Fibroblast of the aortic adventitia (primary cell): ENCODE measurements at regions not wholly inside any gene's neighbourhood (a gene's known extent, or its start where the extent isn't known, plus 50 kb on each side); places are given as distances from the start of the nearest gene placed in this dataset.
A peak's percentile ranks its signal among the peaks of the same experiment; 100 is the strongest.

Source experiments
- DNase-seq: peaks from one replicate; pipeline ENCODE4 v3.0.0-alpha.2; 2010; ENCODE audit warnings: low read depth
- H3K4me3 ChIP-seq: 2 replicates; pipeline ENCODE4 v1.5.1; 2011; ENCODE audit warnings: low read depth, mild to moderate bottlenecking, control low read depth, low read length, moderate library complexity
- TF ChIP-seq, protein P1 (sequence below): IDR thresholded peaks from 2 replicates; pipeline ENCODE4 v1.5.1; 2011; ENCODE audit warnings: mild to moderate bottlenecking, low read length, control low read depth, inconsistent platforms; ENCODE audit not compliant: insufficient read depth

DNA sequence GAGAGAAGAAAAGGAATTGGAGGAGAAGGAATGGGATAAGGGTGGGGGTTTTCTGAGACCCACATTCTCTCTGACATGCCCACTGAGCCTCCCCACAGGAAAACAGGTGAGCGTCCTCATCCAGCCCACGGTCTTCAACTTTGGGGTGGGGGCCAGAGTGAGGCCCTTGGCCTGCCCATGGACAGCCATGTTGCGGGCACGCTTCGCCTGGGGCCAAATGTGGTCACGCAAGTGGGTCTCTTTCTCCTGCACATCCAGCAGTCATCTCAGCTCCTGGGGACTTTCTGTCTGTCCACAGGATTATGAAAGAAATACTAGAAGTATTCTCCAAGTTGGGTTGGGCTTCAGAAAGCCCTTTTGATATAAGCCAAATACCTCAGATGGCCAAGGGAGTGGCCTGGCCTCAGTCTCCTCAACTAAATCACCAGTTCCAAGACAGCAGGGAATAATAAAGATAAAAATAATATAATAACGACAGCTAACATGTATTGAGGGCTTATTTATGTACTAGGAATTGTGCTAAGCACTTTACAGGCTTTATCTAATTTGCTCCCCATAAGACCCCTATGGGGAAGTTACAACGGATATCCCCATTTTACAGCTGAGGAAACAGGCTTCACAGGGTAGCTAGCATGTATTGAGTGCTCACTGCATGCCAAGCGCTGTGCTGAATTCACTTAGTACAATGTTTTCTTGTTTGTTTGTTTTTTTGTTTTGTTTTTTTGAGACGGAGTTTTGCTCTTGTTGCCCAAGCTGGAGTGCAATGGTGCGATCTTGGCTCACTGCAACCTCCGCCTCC is 57.2 kb upstream of the LBX1 start:
- no peak for DNase-seq
- TF ChIP-seq, protein P1, sequence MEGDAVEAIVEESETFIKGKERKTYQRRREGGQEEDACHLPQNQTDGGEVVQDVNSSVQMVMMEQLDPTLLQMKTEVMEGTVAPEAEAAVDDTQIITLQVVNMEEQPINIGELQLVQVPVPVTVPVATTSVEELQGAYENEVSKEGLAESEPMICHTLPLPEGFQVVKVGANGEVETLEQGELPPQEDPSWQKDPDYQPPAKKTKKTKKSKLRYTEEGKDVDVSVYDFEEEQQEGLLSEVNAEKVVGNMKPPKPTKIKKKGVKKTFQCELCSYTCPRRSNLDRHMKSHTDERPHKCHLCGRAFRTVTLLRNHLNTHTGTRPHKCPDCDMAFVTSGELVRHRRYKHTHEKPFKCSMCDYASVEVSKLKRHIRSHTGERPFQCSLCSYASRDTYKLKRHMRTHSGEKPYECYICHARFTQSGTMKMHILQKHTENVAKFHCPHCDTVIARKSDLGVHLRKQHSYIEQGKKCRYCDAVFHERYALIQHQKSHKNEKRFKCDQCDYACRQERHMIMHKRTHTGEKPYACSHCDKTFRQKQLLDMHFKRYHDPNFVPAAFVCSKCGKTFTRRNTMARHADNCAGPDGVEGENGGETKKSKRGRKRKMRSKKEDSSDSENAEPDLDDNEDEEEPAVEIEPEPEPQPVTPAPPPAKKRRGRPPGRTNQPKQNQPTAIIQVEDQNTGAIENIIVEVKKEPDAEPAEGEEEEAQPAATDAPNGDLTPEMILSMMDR, result no peak
- H3K4me3 ChIP-seq, result no peak overlapping the region

DNA sequence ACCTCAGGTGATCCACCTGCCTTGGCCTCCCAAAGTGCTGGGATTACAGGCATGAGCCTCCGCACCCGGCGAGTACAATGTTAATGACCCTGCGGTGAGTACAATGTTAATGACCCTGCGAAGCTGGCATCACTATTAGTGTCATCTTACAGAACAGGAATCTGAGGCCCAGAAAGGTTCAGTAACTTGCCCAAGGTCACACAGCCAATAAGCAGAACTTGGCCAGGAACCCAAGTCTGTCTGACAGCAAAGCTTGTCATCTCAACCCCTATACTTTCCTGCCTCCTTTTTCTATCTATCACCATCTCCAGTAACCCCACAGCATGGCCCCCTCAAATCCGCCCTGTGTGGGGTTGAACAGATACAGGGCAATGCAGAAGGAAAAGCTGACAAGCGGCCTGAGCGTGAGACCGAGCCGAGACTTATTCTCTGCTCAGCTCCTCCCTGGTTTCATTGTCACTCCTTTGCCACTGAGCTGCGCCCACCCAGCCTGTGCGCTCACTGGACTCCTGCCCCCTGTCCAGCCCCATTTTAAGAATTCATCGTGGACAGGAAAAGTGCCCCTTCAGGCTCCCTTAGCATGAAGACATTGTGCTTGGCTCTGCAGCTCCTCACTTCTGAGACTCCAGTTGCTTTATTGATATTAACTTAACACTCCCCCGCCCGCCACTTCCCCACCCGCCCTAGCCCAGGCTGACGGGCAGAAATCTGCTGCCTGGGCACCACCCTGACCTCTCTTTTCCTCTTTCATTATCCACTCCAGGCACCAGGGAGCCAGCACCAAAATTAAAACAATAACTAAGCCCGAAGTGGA is 58.1 kb upstream of the LBX1 start:
- TF ChIP-seq, protein P1, result no peak
- DNase-seq, result no peak

DNA sequence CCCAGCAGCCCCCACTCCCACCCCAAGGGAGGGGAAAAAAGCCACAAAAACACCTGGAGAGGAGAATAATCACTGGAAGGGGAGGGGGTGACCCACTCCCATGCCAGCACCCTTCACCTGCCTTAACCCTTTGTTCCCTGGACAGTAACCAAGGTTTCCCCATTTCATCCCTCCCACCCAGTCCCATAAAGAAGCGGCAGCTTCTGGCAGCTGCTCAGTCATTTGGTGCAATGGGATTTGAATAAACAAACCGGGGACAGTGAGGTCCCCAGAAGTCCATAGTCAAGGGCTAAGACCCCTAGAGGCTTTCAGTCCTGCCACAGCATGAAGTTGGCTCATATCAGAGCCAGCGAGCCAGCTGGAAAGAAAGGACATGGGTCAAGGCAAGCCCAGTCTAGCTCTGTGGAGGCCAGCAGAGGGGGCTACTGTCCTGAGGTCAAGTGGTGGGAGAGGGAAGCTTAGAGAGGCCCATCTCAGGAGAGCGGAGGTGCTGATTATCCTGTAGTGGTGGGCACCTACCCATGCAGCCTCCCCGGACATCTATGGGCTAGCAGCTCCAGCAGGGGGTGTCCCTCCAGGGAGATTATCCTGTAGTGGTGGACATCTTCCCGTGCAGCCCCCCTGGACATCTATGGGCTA is 58.9 kb upstream of the LBX1 start:
- DNase-seq, result peak; percentile 44
- H3K4me3 ChIP-seq, result no peak overlapping the region
- TF ChIP-seq, protein P1, result peak; percentile 51

More for the DNA sequence above, 58.1 kb upstream of the LBX1 start:
- no peak overlapping the region for H3K4me3 ChIP-seq

DNA sequence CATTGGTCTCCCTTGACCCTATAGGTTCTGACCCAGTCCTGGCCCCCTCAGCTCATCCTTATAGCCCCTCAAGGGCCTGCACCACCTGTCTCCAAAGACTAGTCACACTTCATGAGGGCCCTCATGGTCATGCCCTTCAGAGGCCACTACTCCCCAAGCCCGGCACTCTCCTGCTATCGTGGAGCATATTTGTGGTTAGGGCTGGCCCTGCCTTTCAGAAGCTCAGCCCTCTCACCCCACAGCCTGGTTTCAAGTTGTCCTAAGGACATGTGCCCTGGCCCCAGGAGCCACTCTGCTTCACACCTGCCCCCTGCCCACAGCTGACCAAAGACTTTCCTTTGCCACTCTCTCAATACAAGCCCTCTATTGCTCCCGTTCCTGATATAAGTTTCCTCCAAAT is 60.3 kb upstream of the LBX1 start:
- TF ChIP-seq, protein P1, result no peak
- no peak for DNase-seq
- H3K4me3 ChIP-seq, result no peak overlapping the region

DNA sequence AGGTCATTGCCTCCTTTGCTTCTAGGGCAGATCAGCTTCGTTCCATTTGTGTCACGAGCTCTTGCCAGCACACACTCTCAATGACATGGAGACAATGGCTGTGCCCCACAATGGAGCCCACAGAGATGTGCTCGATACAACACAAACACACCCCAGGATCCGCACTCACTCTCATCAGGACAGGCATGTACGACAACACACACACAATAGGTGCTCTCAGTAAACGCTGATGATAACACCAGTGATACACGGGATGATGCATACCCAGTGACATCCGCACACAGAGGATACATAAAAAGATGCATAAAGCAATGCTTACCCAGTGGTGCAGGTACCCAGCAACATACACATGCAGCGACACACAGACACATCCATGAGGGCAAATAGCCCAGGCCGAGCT is 61.2 kb upstream of the LBX1 start:
- no peak for DNase-seq
- TF ChIP-seq, protein P1, result no peak

DNA sequence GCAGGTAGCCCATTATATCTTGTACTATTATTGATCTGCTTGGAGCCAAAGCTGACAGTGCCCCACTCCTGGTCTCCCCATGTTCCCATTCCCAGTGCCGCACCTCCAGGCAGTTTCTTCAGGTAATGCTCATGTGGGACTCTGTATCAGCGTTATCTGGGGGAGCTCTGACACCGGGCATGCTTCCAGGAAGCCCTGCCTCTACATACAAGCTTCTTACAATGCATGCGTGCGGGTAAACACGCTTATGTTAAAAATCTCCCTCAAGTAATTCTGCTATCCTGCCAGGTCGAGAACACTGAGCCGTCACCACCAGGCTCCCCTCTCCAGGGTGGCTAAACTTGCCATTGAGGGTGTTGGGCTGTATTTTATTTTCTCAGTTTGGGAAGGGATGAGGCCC is 61.6 kb upstream of the LBX1 start:
- H3K4me3 ChIP-seq, result no peak overlapping the region
- TF ChIP-seq, protein P1, result no peak
- no peak for DNase-seq

More for the DNA sequence above, 61.2 kb upstream of the LBX1 start:
- H3K4me3 ChIP-seq, result no peak overlapping the region
